Common myeloid progenitor, CD34-positive (primary cell): ENCODE measurements at regions not wholly inside any gene's neighbourhood (a gene's known extent, or its start where the extent isn't known, plus 50 kb on each side); places are given as distances from the start of the nearest gene placed in this dataset.

Experiments used
- CTCF ChIA-PET: fragments of 350-600 bp; sonication (Branson Sonifier 250); formaldehyde crosslinking; loops from one replicate; lab custom pipeline; 2021; ENCODE audit warnings: antibody characterized with exemption; lab: Charles Lee
- POLR2A ChIA-PET: fragments of 350-600 bp; sonication (Branson Sonifier 250); formaldehyde crosslinking; loops from one replicate; lab custom pipeline; 2021; ENCODE audit warnings: antibody characterized with exemption; lab: Charles Lee
- DNase-seq, 3 donors: peaks; one replicate each; pipeline versions ENCODE4 v3.0.0 to v3.0.0-alpha.2; 2013
- H3K27ac ChIP-seq, 2 experiments: 1 replicate in 1 of 2; 2 replicates in 1 of 2; pipeline ENCODE4 v1.7.0; 2013; ENCODE audit warnings: inconsistent platforms in 2 of 2, low read length in 2 of 2, mild to moderate bottlenecking in 2 of 2, low read depth in 1 of 2, moderate library complexity in 1 of 2; ENCODE audit not compliant: severe bottlenecking in 2 of 2, insufficient read depth in 1 of 2, poor library complexity in 1 of 2
- H3K27me3 ChIP-seq, 5 experiments: replicated peaks in 2 of 5; 1 replicate in 3 of 5; 2 replicates in 2 of 5; pipeline versions ENCODE4 v1.6.1 to v1.7.0; 2013; ENCODE audit warnings: low read length in 4 of 5, mild to moderate bottlenecking in 2 of 5, moderate library complexity in 2 of 5, inconsistent platforms in 1 of 5; ENCODE audit not compliant: insufficient read depth in 5 of 5, control insufficient read depth in 4 of 5
- H3K36me3 ChIP-seq, 4 experiments: 1 replicate in 2 of 4; 2 replicates in 2 of 4; pipeline versions ENCODE4 v1.6.1 to v1.7.0; 2013; ENCODE audit warnings: low read length in 3 of 4, control low read depth in 1 of 4, mild to moderate bottlenecking in 1 of 4; ENCODE audit not compliant: control insufficient read depth in 4 of 4, insufficient read depth in 4 of 4
- H3K4me1 ChIP-seq, 4 experiments: 1 replicate in 3 of 4; 2 replicates in 1 of 4; pipeline versions ENCODE4 v1.6.1 to v1.7.1; 2013; ENCODE audit warnings: low read length in 3 of 4, mild to moderate bottlenecking in 3 of 4, control low read depth in 1 of 4, inconsistent platforms in 1 of 4, moderate library complexity in 1 of 4; ENCODE audit not compliant: control insufficient read depth in 4 of 4, insufficient read depth in 4 of 4; ENCODE audit errors: control extremely low read depth in 1 of 4
- H3K4me3 ChIP-seq, 7 experiments: 1 replicate in 4 of 7; 2 replicates in 3 of 7; pipeline versions ENCODE4 v1.5.1 to v1.7.0; 2013; ENCODE audit warnings: mild to moderate bottlenecking in 7 of 7, low read length in 6 of 7, moderate library complexity in 6 of 7, inconsistent platforms in 2 of 7, low read depth in 2 of 7, control low read depth in 1 of 7; ENCODE audit not compliant: insufficient read depth in 4 of 7, control insufficient read depth in 1 of 7; ENCODE audit errors: extremely low read depth in 1 of 7
- H3K9me3 ChIP-seq, 5 experiments: 1 replicate in 4 of 5; 2 replicates in 1 of 5; pipeline versions ENCODE4 v1.6.1 to v1.7.1; 2013; ENCODE audit warnings: low read length in 4 of 5, mild to moderate bottlenecking in 2 of 5, inconsistent platforms in 1 of 5, low read depth in 1 of 5, moderate library complexity in 1 of 5; ENCODE audit not compliant: control insufficient read depth in 4 of 5, insufficient read depth in 2 of 5; ENCODE audit errors: control extremely low read depth in 1 of 5
- WGBS: methylation state at CpG from one replicate; pipeline ENCODE4 v1.1.5; 2013; ENCODE audit not compliant: insufficient coverage; 5-methylcytosine and 5-hydroxymethylcytosine counted together

- 89% methylated on average over 4 of the region's 5 CpGs for WGBS
- ChIA-PET POLR2A (no interaction called here), CTCF (interaction anchor here (2.4 kb wide), 1 partner anchor 12 kb away, joined by 4 read pairs; no protein-coding TSS in a partner anchor)
- no peak overlapping the region for H3K27ac ChIP-seq
- no peak overlapping the region for H3K4me3 ChIP-seq
- no peaks in the 10 kb centered on the region for H3K36me3 ChIP-seq
- H3K4me1 ChIP-seq: no peaks in the 10 kb centered on the region
- H3K9me3 ChIP-seq: peaks cover 0 to 16% (median 3%) of the 10 kb centered on the region in 5 experiments
- DNase-seq: no peak
- H3K27me3 ChIP-seq: no peaks in the 10 kb centered on the region
Observed at GRCh38 chr10:117651121-117651520, 108.6 kb downstream of the EMX2 start.

GRCh38 chr10:117652228-117653169, 110.0 kb downstream of the EMX2 start:
- peaks cover 0 to 16% (median 3%) of the 10 kb centered on the region in 5 experiments for H3K9me3 ChIP-seq
- WGBS: 90% methylated on average over 2 of the region's 3 CpGs
- no peaks in the 10 kb centered on the region for H3K4me1 ChIP-seq
- CTCF ChIA-PET: interaction anchor here (2.4 kb wide), 1 partner anchor 10 kb away, joined by 4 read pairs; no protein-coding TSS in a partner anchor
- H3K27ac ChIP-seq: no peak overlapping the region
- DNase-seq: no peak
- H3K27me3 ChIP-seq: no peaks in the 10 kb centered on the region
- POLR2A ChIA-PET: no interaction called here
- H3K36me3 ChIP-seq: no peaks in the 10 kb centered on the region
- no peak overlapping the region for H3K4me3 ChIP-seq

- no peak overlapping the region for H3K4me3 ChIP-seq
- H3K4me1 ChIP-seq: no peaks in the 10 kb centered on the region
- H3K27ac ChIP-seq: no peak overlapping the region
- CTCF ChIA-PET: interaction anchor here (2.4 kb wide), 1 partner anchor 10 kb away, joined by 4 read pairs; no protein-coding TSS in a partner anchor
- no peaks in the 10 kb centered on the region for H3K27me3 ChIP-seq
- POLR2A ChIA-PET: no interaction called here
- H3K36me3 ChIP-seq: no peaks in the 10 kb centered on the region
- H3K9me3 ChIP-seq: peaks cover 0 to 16% (median 3%) of the 10 kb centered on the region in 5 experiments
- no peak for DNase-seq
Observed at GRCh38 chr10:117653170-117653515, 110.6 kb downstream of the EMX2 start.

GRCh38 chr10:117654105-117654504, 111.6 kb downstream of the EMX2 start:
- CTCF ChIA-PET: no interaction called here
- POLR2A ChIA-PET: no interaction called here
- Histone ChIP-seq H3K4me1 (no peaks in the 10 kb centered on the region), H3K9me3 (peaks cover 0 to 16% (median 3%) of the 10 kb centered on the region in 5 experiments), H3K27me3 (no peaks in the 10 kb centered on the region), H3K27ac (no peak overlapping the region), H3K36me3 (no peaks in the 10 kb centered on the region), H3K4me3 (no peak overlapping the region)
- no peak for DNase-seq

GRCh38 chr10:117656385-117657367, 114.1 kb downstream of the EMX2 start:
- no peak for DNase-seq
- ChIA-PET CTCF (no interaction called here), POLR2A (no interaction called here)
- 93% methylated on average over 2 of the region's 7 CpGs for WGBS
- H3K27me3 ChIP-seq: peaks cover 0 to 2% (median 0%) of the 10 kb centered on the region in 5 experiments
- no peak overlapping the region for H3K4me3 ChIP-seq
- no peak overlapping the region for H3K27ac ChIP-seq
- H3K9me3 ChIP-seq: peaks cover 0 to 10% (median 3%) of the 10 kb centered on the region in 5 experiments
- no peaks in the 10 kb centered on the region for H3K36me3 ChIP-seq
- H3K4me1 ChIP-seq: no peaks in the 10 kb centered on the region

- Histone ChIP-seq H3K4me3 (no peak overlapping the region), H3K27ac (no peak overlapping the region), H3K4me1 (no peaks in the 10 kb centered on the region), H3K27me3 (peaks cover 0 to 5% (median 2%) of the 10 kb centered on the region in 5 experiments), H3K36me3 (no peaks in the 10 kb centered on the region), H3K9me3 (no peaks in the 10 kb centered on the region)
- CTCF ChIA-PET: no interaction called here
- POLR2A ChIA-PET: no interaction called here
- DNase-seq: no peak
- WGBS: 83% methylated on average over 1 of the region's 2 CpGs
Observed at GRCh38 chr10:117661316-117661715, 118.8 kb downstream of the EMX2 start.
